Stimulated activated CD4-positive, alpha-beta T cell treated with anti-CD3 and anti-CD28 coated beads, Interleukin-1b, Interleukin-23, amount 100 ng/mL, for 4 hours (primary cell): ENCODE measurements at regions not wholly inside any gene's neighbourhood (a gene's known extent, or its start where the extent isn't known, plus 50 kb on each side); places are given as distances from the start of the nearest gene placed in this dataset.

Experiments
- DNase-seq, 2 donors: peaks; one replicate each; pipeline ENCODE4 v3.0.0-alpha.2; 2020; ENCODE audit warnings: low read depth in 2 of 2

GRCh38 chr5:126354858-126355731 lies 68.1 kb upstream of the GRAMD2B start:
- no peak for DNase-seq

- DNase-seq: no peak
Measured at GRCh38 chr5:126355940-126356339, 67.3 kb upstream of the GRAMD2B start.

DNA sequence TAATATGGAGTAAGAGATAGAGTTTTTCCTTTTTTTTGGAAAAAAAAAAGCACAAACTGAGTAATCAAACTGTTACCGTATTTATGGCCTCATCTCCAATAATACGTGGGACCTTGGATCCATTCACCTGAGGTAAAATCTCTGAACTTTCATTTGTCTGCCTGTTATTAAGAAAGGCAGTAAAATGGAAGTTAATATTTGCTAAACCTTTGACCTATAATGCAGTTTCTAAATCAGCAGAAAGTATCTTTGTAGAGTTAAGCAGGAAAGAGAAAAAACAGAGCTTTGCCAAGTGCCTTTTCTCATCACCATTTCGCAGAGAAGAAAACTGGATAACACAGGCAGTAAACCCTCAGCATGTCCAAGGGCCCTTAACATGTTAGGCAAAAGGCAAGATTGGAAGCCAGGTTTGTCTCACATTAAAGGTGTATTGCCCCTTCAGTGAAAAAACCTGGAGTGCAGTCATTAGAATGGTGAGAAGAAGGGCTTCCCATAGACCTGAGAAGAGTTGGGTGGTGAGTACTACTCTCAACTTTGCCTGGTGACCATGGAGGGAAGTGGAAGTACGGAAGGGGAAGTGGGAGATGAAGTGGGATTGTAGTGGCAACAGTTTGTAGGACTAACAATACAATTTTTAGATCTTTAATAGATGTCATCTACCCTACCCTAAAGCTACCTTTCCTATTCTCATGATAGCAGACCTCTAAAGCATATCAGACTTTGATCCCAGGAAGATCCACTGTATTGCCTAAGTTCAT lies 65.4 kb upstream of the GRAMD2B start:
- no peak for DNase-seq

GRCh38 chr5:126358525-126358924 lies 64.7 kb upstream of the GRAMD2B start:
- no peak for DNase-seq

- no peak for DNase-seq
Measured at GRCh38 chr5:126359884-126360283, 63.3 kb upstream of the GRAMD2B start.

- no peak for DNase-seq
Measured at GRCh38 chr5:126360467-126360866, 62.7 kb upstream of the GRAMD2B start.

GRCh38 chr5:126363658-126364057 lies 59.6 kb upstream of the GRAMD2B start:
- DNase-seq: no peak

- DNase-seq: no peak
Measured at GRCh38 chr5:126364206-126364902, 58.9 kb upstream of the GRAMD2B start.

- DNase-seq: no peak
Measured at GRCh38 chr5:126365446-126366198, 57.6 kb upstream of the GRAMD2B start.

GRCh38 chr5:126366199-126366560 lies 57.0 kb upstream of the GRAMD2B start:
- no peak for DNase-seq

- DNase-seq: no peak
Measured at GRCh38 chr5:126368239-126368812, 54.9 kb upstream of the GRAMD2B start.

GRCh38 chr5:126369083-126369482 lies 54.1 kb upstream of the GRAMD2B start:
- DNase-seq: no peak

DNA sequence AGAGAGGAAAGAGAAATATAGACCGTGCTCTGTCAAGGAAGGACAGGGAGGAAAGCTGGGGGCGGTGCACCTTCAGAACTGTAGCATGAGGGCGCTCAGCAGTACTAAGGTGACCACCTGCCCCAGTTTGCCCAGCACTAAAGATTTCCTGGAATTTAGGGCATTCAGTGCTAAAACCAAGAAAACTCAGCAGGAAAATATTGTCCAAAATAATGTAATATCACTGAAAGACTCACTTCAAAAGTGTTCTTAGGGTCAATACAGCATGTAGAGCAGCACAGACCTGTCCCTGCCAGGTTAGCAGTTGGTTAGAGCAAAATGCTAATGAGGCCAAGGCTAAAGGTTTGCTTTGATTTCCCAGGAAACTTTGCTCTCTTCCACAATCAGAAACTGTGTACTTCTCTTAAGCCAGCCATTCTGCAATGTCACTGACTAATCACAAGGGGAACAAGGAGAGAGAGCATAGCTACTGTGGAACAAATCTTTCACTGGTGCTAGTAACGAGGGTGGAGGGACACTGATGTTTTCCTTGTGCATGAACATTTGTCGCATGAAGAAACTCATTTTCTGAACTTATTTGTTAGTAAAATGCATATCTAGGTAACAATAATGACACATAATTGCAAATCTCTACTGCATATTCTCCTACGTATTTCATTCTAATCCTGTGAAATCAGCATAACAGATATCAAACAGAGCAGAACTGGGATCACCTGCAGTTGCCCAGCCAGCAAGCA lies 53.0 kb upstream of the GRAMD2B start:
- no peak for DNase-seq

GRCh38 chr5:126370796-126371718 lies 52.2 kb upstream of the GRAMD2B start:
- DNase-seq: no peak

- no peak for DNase-seq
Measured at GRCh38 chr5:126373375-126374108, 49.7 kb upstream of the GRAMD2B start.
